GM19372 (cell line): ENCODE measurements at regions not wholly inside any gene's neighbourhood (a gene's known extent, or its start where the extent isn't known, plus 50 kb on each side); places are given as distances from the start of the nearest gene placed in this dataset.

Experiments
- ATAC-seq: cut with Tn5 transposase; IDR thresholded peaks from one replicate; pipeline ENCODE4 v1.9.1; 2021; ENCODE audit warnings: mild to moderate bottlenecking, low read depth, moderate library complexity; ENCODE audit not compliant: unreplicated experiment

DNA sequence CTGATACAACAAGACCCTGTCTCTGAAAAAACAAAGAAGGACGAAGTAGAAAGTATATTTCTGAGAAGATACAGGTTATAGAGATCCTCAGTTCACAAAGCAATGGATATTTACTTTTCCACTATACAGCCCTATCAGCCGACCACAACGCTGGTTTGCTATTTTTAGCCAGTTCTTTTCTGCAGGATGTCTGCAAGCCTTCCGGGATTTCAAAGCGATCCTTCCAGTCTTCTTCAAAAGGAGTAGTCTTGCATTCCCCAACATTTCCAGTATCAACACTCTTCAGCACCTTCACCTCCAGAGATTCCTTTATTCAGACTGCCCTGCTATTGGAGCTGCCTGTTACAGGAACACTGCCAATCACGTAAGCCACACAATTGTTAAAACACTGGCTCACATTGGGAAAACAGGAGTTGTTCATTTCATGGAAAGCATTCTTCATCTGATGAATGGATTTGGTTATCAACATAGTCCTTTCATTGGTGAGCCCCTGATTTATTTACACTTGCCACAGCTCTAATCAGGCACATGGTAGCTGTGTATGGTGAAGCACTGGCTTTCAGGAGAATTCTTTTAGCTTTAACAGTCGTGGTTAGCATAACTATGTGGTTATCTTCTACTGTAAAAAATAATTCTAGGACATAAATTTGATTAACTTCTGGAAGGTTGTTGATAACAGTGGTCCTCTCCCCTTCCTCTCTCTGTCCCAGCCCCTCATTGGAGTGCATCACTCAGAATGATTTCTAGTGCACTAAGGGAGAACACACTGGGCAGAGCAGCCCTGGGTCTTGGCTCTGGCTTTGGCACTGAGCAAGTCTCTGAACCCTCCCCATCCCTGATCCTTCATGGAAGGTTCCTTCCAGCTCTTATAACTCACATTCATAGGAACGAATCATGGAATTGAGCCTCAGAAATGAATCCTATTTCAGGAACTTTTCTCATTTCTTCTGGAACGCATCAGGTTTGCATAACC, 109.9 kb upstream of the SORBS2 start:
- no peak for ATAC-seq

GRCh38 chr4:185924458-185925044, 112.6 kb upstream of the SORBS2 start:
- no peak for ATAC-seq

DNA sequence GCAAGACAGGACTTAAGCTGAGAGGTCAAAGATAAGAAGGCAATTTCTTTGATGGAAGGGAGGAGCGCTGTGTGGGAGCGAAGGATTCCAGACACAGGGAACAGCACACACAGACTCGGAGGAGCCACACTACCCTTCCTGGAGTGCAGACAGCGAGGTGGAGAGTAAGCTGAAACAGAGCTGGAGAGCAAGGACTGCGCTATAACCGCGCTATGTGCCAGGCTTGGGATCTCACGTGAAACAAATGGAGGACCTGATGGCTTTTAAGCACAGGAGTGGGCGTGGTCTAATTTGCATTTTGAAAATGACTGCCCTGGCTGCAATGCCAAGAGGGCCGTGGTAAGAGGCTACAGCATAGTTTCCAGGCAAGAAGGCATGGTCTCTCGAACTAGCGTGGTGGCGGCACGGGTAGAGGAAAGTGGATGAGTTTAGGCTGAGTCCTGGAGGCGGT, 113.9 kb upstream of the SORBS2 start:
- no peak for ATAC-seq

GRCh38 chr4:185931375-185931774, 119.4 kb upstream of the SORBS2 start:
- no peak for ATAC-seq

GRCh38 chr4:185931986-185932385, 120.0 kb upstream of the SORBS2 start:
- no peak for ATAC-seq

DNA sequence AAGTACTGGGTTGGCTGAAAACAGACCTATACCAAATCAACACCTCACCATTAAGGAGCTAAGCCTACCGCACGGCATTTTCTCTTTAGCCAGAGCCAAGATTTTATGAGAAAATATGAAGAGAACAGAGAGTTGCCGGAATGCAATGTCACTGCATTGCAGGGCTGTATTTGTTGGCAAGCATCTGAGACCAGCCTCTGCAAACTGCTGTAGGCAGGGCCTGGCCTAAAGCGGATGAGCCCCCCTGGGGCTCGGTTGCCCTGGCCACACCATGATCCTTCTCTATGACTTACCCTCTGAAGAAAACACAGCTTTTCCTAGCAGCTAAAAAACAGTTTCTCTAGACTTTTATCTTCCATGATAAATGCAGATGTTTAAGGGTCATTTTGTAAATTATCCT, 120.5 kb upstream of the SORBS2 start:
- no peak for ATAC-seq

GRCh38 chr4:185933078-185933581, 121.1 kb upstream of the SORBS2 start:
- no peak for ATAC-seq

- no peak for ATAC-seq
Observed at GRCh38 chr4:185936650-185937376, 124.8 kb upstream of the SORBS2 start.

- ATAC-seq = no peak
Observed at GRCh38 chr4:185938654-185939053, 126.7 kb upstream of the SORBS2 start.

DNA sequence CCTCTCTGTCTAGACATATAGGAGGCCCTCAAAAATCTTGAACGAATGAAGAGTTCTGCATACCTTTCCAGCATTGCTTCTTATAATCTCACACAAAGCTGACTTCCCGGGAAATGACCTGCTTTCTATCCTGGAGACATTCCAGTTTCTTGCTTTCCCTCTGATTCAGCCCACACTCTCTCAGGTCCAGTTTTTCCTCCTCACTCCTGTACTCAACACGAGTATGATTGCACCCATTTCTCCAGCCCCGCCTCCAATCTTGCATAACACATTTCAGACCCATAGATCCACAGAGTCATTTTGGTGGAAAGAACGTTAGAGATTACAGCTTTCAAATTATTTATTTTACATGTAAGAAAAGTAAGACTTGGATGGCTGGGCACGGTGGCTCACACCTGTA, 127.5 kb upstream of the TLR3 start:
- no peak for ATAC-seq

GRCh38 chr4:185945252-185945651, 123.7 kb upstream of the TLR3 start:
- ATAC-seq = no peak

DNA sequence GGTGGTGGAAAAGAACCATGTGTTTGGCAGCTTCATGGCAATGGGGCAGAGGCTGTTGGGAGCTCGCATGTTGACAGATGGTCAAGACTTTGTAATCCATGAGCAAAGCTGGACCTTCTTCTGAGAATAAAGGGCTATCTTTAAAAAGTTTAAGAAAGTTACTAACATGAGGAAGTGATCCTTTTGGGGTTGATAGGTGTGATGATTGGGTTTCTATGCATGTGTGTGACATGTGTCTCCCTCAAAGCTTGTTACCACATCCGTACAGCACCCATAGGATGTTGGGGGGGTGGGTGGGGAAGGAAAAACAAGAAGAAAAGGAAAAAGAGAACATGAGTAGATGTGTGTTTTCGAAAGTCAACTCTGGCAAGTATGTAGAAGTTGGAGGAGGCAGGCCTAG, 123.0 kb upstream of the TLR3 start:
- no peak for ATAC-seq

DNA sequence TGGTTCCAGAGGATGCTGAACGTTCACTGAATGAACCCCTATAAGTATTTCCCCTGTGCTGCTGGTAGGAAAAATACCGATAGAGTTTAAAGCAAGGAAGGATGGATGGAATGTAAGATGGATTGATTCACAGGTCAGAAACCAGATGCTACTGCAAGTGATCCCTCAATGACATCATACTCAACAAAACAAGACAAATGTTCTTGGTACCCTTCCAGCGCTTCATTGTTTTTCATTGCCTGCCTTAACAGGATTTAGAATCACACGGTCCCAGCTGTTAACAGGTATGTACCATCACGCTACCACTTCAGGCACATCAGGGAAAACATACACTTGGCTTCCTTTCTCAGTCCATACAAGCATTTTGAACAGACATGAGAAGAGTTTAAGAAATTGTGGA, 118.1 kb upstream of the TLR3 start:
- ATAC-seq = no peak

- no peak for ATAC-seq
Observed at GRCh38 chr4:185955151-185955770, 113.7 kb upstream of the TLR3 start.

GRCh38 chr4:185955826-185956543, 113.0 kb upstream of the TLR3 start:
- no peak for ATAC-seq

- ATAC-seq = no peak
Observed at GRCh38 chr4:185956544-185956940, 112.4 kb upstream of the TLR3 start.

GRCh38 chr4:185958094-185958747, 110.7 kb upstream of the TLR3 start:
- ATAC-seq = no peak

GRCh38 chr4:185965426-185966384, 103.3 kb upstream of the TLR3 start:
- ATAC-seq = peak; percentile 81
